OCI-LY7 (cell line): ENCODE measurements at regions not wholly inside any gene's neighbourhood (a gene's known extent, or its start where the extent isn't known, plus 50 kb on each side); places are given as distances from the start of the nearest gene placed in this dataset.
"Not testable (repeated sequence)": the region's sequence is repeated elsewhere in the genome, so short reads cannot be mapped to it uniquely, and the experiment has no call there.

Experiments
- BruUV-seq: library from RNA; stranded (reverse); fragments of 400-500 nt; replicated peaks from 2 replicates; lab custom pipeline; 2021; lab: Mats Ljungman, UMichigan
- CTCF ChIA-PET: fragments of 300-600 bp; sonication (Branson Sonifier 250); formaldehyde crosslinking; loops from one replicate; lab custom pipeline; 2022; ENCODE audit warnings: antibody characterized with exemption; ENCODE audit not compliant: unreplicated experiment; lab: Charles Lee
- POLR2A ChIA-PET: fragments of 300-600 bp; sonication (Branson Sonifier 250); formaldehyde crosslinking; loops from one replicate; lab custom pipeline; 2022; ENCODE audit warnings: antibody characterized with exemption; lab: Charles Lee
- DNase-seq: peaks from one replicate; pipeline ENCODE4 v3.0.0-alpha.2; 2015; ENCODE audit warnings: low spot score
- H2AFZ ChIP-seq: fragments of 200-600 bp; sonication (generic), shearing (Covaris generic); 2 replicates; pipeline ENCODE4 v1.6.1; 2014; ENCODE audit warnings: mild to moderate bottlenecking, antibody characterized with exemption, low read length, moderate library complexity
- H3K27ac ChIP-seq: fragments of 200-600 bp; sonication (generic); 2 replicates; pipeline ENCODE4 v1.5.1; 2014; ENCODE audit warnings: mixed run types, low read depth, mild to moderate bottlenecking, moderate library complexity, low read length, inconsistent platforms; ENCODE audit not compliant: poor library complexity, severe bottlenecking
- H3K36me3 ChIP-seq: fragments of 200-600 bp; sonication (generic); 2 replicates; pipeline ENCODE4 v1.6.1; 2014; ENCODE audit warnings: mild to moderate bottlenecking, antibody characterized with exemption, low read length, moderate library complexity, mixed read lengths; ENCODE audit not compliant: insufficient read depth
- H3K4me1 ChIP-seq: fragments of 200-600 bp; sonication (generic); 2 replicates; pipeline ENCODE4 v1.5.1; 2014; ENCODE audit warnings: mild to moderate bottlenecking, low read length; ENCODE audit not compliant: insufficient read depth, poor library complexity, severe bottlenecking
- H3K4me2 ChIP-seq: fragments of 200-600 bp; sonication (generic); 2 replicates; pipeline ENCODE4 v1.6.1; 2014; ENCODE audit warnings: mild to moderate bottlenecking, low read length
- H3K4me3 ChIP-seq: fragments of 200-600 bp; sonication (generic); 2 replicates; pipeline ENCODE4 v1.5.1; 2014; ENCODE audit warnings: mild to moderate bottlenecking, low read depth, low read length; ENCODE audit not compliant: poor library complexity, severe bottlenecking
- H3K79me2 ChIP-seq: fragments of 200-600 bp; sonication (generic); 2 replicates; pipeline ENCODE4 v1.6.1; 2016; ENCODE audit warnings: low read depth, mild to moderate bottlenecking, low read length, moderate library complexity, mixed read lengths; ENCODE audit not compliant: insufficient read depth
- H3K9me2 ChIP-seq: fragments of 200-600 bp; sonication (generic); 2 replicates; pipeline ENCODE4 v1.6.1; 2016; ENCODE audit warnings: mild to moderate bottlenecking, low read length, mixed read lengths; ENCODE audit not compliant: insufficient read depth
- H3K9me3 ChIP-seq: fragments of 200-600 bp; sonication (generic); 2 replicates; pipeline ENCODE4 v1.6.1; 2014; ENCODE audit warnings: mild to moderate bottlenecking, mixed run types, low read length, mixed read lengths
- H4K20me1 ChIP-seq: fragments of 200-600 bp; sonication (generic); 2 replicates; pipeline ENCODE4 v1.6.1; 2014; ENCODE audit warnings: mild to moderate bottlenecking, antibody characterized with exemption, low read length, moderate library complexity, mixed read lengths; ENCODE audit not compliant: insufficient read depth
- intact Hi-C: fragments of 100-400 bp; cut with micrococcal nuclease; formaldehyde crosslinking; loops from one replicate; pipeline ENCODE4 v1.10.0; 2022; ENCODE audit not compliant: unreplicated experiment

GRCh38 chr21:13921455-13921854 lies 289.3 kb downstream of the LIPI start:
- DNase-seq, H3K4me3 ChIP-seq, intact Hi-C loops, H4K20me1 ChIP-seq, H3K9me2 ChIP-seq, H3K27ac ChIP-seq, H3K9me3 ChIP-seq, POLR2A ChIA-PET, H2AFZ ChIP-seq, H3K4me1 ChIP-seq, CTCF ChIA-PET, BruUV-seq, H3K4me2 ChIP-seq, H3K36me3 ChIP-seq, H3K79me2 ChIP-seq: not testable (repeated sequence)

DNA sequence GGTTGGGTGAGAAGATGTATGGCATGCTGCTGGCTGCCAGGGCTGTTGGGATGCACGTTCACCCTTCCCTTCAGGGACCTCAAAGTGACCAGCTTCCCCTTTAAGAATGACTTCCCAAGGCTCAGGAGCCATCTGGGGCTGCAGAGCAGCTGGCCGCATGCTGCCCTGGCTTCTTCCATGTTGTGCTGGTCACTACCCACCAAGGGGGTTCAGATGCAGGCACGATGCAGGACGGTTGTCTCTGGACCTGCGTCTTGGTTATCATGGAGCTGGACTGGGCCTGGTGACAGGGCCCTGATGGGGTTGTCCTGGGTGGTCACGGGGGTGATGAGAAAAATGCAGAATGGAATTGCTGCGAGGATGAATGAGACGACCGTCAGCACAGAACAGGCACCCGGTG lies 297.8 kb downstream of the POTED start:
- H3K79me2 ChIP-seq, BruUV-seq, intact Hi-C loops, H2AFZ ChIP-seq, DNase-seq, H3K4me2 ChIP-seq, H3K4me3 ChIP-seq, CTCF ChIA-PET, POLR2A ChIA-PET, H3K36me3 ChIP-seq, H3K9me3 ChIP-seq, H3K4me1 ChIP-seq, H3K27ac ChIP-seq, H3K9me2 ChIP-seq, H4K20me1 ChIP-seq: not testable (repeated sequence)

GRCh38 chr21:13896596-13897247 lies 287.1 kb downstream of the POTED start:
- H3K4me3 ChIP-seq, BruUV-seq, H2AFZ ChIP-seq, H3K4me1 ChIP-seq, CTCF ChIA-PET, intact Hi-C loops, H3K9me2 ChIP-seq, H3K4me2 ChIP-seq, DNase-seq, H3K36me3 ChIP-seq, H3K79me2 ChIP-seq, H3K27ac ChIP-seq, H3K9me3 ChIP-seq, POLR2A ChIA-PET, H4K20me1 ChIP-seq: not testable (repeated sequence)

DNA sequence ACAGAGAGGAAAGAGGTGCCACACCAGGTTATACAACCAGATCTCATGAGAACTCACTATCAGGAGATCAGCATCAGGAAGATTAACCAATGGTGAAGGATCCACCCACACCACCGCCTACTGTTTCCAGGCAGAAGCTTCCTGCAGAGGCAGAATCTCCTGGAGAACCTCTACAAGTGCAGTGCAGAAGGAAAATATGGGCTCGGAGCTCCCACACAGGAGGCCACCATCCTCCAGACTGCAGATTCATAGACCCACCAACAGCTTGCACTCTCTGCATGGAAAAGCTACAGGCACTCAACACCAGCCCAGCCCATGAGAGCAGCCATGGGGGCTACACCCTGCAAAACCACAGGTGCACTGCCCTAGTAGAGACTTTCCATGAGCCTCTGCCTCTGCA lies 284.0 kb downstream of the POTED start:
- DNase-seq, H3K36me3 ChIP-seq, H3K4me3 ChIP-seq, H3K4me1 ChIP-seq, H3K9me3 ChIP-seq, H3K9me2 ChIP-seq, H2AFZ ChIP-seq, H4K20me1 ChIP-seq, CTCF ChIA-PET, intact Hi-C loops, H3K79me2 ChIP-seq, BruUV-seq, H3K27ac ChIP-seq, H3K4me2 ChIP-seq, POLR2A ChIA-PET: not testable (repeated sequence)

- H3K4me2 ChIP-seq, H3K4me1 ChIP-seq, H3K27ac ChIP-seq, CTCF ChIA-PET, intact Hi-C loops, POLR2A ChIA-PET, DNase-seq, H2AFZ ChIP-seq, BruUV-seq, H3K4me3 ChIP-seq, H3K9me3 ChIP-seq, H4K20me1 ChIP-seq, H3K79me2 ChIP-seq, H3K36me3 ChIP-seq, H3K9me2 ChIP-seq: not testable (repeated sequence)
Measured at GRCh38 chr21:13893025-13893424, 283.4 kb downstream of the POTED start.

- H3K4me1 ChIP-seq, H3K9me2 ChIP-seq, H4K20me1 ChIP-seq, H3K4me2 ChIP-seq, H3K4me3 ChIP-seq, H3K9me3 ChIP-seq, intact Hi-C loops, DNase-seq, H3K79me2 ChIP-seq, H3K36me3 ChIP-seq, BruUV-seq, H3K27ac ChIP-seq, H2AFZ ChIP-seq, POLR2A ChIA-PET, CTCF ChIA-PET: not testable (repeated sequence)
Measured at GRCh38 chr21:13892146-13892751, 282.7 kb downstream of the POTED start.
